Stimulated activated CD8-positive, alpha-beta memory T cell treated with anti-CD3 and anti-CD28 coated beads, Interleukin-7, amount 100 ng/mL, for 48 hours (primary cell): ENCODE measurements at regions not wholly inside any gene's neighbourhood (a gene's known extent, or its start where the extent isn't known, plus 50 kb on each side); places are given as distances from the start of the nearest gene placed in this dataset.
"Not testable (repeated sequence)": the region's sequence is repeated elsewhere in the genome, so short reads cannot be mapped to it uniquely, and the experiment has no call there.

Experiments
- DNase-seq, 2 donors: peaks; one replicate each; pipeline ENCODE4 v3.0.0-alpha.2; 2020; ENCODE audit warnings: low read depth in 1 of 2; ENCODE audit errors: extremely low read depth in 1 of 2

DNA sequence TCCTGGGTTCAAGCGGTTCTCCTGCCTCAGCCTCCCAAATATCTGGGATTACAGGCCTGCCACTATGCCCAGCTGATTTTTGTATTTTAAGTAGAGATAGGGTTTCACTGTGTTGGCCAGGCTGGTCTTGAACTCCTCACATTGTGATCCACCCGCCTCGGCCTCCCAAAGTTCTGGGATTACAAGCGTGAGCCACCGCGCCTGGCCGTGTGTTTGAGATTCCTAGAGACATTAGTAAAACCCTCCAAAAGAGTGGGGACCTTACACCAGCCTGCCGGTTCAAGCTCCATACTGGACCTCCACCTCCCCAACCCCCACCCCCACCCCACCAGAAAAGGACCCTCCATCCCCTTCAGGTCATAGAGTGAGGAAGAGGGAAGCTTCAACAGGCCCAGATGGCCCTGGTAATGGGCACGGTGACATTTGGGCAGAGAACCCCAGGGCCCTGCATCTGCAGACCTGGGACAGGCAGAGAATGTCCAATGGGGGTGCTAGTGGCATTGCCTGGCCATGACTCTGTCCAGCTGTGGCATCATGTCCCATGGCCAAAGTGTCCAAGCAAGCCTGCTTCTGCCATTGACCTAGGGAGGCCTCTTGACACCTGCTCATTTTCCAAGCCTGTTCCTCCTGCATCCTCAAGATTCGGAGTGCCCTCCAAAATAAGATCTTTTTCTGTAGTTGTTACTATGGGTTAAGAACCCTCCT, 108.9 kb upstream of the KLF13 start:
- no peak for DNase-seq

GRCh38 chr15:31219221-31219620, 107.4 kb upstream of the KLF13 start:
- no peak for DNase-seq

DNA sequence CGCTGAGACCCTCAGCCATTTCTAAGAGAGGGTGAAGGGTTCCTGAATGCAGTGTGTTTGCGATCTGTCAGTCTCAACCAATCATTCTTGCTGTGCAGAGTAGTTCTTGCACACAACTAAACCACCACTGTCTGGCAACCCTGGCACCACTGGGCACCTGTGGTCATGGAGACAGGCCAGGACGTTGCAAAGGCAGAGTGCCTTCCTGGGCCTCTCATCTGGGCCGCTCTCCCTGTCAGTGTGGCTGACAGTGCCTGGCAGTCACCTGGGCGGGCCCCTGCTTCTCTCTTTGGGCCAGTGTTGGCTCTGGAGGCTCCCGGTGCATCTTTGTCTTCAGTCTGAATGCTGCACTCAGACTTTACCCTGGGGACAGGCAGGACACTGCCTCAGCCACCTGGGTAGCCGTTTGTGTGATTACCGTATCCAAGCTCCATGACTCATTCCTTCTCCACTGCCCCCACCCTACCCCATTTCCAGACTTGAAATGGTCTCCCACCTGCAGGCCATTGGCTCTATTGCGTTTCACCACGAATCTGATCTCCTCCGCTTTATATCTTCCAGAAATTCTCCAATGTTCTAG, 104.6 kb upstream of the KLF13 start:
- no peak for DNase-seq

- DNase-seq, result no peak
Observed at GRCh38 chr15:31222773-31223341, 103.8 kb upstream of the KLF13 start.

GRCh38 chr15:31223478-31224350, 102.9 kb upstream of the KLF13 start:
- DNase-seq, result no peak

DNA sequence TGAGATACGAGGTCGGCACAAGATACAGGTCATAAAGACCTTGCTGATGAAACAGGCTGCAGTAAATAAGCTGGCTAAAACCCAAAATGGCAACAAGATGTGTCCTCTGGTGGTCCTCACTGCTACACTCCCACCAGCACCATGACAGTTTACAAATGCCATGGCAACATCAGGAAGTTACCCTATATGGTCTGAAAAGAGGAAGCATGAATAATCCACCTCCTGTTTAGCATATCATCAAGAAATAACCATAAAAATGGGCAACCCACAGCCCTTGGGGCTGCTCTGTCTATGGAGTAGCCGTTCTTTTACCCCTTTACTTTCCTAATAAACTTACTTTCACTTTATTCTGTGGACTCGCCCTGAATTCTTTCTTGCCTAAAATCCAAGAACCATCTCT, 102.0 kb upstream of the KLF13 start:
- not testable (repeated sequence) for DNase-seq

DNA sequence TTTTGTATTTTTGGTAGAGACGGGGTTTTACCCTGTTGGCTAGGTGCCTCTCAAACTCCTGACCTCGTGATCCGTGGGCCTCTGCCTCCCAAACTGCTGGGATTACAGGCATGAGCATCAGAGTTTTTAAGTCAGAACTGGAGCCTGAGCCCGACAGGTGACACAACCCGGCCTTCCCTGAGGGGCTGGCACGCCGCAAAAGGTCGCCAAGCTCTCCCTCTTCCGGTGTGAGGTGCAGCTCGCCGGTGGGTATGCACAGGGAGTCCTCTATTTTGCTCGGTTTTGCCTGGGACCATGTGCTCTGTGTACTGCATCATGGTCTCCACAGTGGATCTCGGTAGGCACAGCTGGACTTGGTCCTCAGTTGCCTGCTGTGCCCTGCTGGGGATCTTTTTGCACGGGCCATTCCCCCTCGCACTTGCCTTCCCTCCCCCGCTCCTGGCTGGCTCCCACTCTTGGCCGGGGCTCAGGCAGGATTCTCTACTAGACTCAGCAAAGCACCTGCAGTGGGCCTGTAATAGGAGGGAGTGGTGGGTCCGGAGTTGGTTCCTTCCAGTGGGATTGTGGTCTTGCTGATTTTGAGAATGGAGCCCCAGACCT, 101.2 kb upstream of the KLF13 start:
- no peak for DNase-seq

DNA sequence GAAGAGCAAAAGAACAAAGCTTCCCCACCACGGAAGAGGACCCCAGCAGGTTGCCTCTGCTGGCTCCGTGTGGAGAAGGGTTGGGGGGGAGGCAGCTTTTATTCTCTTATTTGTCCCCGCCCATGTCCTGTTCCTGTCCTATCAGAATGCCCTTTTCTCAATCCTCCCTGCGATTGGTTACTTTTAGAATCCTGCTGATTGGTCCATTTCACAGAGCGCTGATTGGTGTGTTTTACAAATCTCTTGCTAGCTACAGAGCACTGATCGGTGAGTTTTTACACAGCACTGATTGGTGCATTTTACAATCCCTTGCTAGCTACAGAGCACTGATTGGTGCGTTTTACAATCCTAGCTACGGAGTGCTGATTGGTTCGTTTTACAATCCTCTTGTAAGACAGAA, 100.6 kb upstream of the KLF13 start:
- no peak for DNase-seq

DNA sequence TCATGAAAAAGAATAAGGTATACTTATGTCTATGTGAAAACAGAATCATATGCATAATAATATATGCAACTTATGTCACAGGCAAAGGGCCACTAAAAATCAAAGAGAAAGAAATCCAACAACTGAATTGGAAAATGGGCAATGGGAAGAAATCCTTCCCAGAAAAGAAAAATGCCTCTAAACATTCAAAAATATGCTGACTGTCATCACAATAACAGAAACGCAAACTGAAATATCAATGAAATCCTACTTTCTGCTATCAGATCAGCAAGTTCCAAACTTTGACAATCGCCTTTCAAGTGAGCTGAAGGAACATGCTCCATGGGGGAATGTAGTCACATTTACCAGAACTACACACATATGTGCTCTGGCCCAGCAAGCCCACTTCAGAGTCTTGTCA, 99.4 kb upstream of the KLF13 start:
- DNase-seq, result no peak

GRCh38 chr15:31228011-31228484, 98.6 kb upstream of the KLF13 start:
- no peak for DNase-seq

GRCh38 chr15:31228980-31229826, 97.4 kb upstream of the KLF13 start:
- DNase-seq, result no peak

GRCh38 chr15:31230630-31231485, 95.8 kb upstream of the KLF13 start:
- no peak for DNase-seq

GRCh38 chr15:31234815-31235214, 91.8 kb upstream of the KLF13 start:
- DNase-seq, result no peak

- DNase-seq, result no peak
Observed at GRCh38 chr15:31235311-31236183, 91.1 kb upstream of the KLF13 start.

DNA sequence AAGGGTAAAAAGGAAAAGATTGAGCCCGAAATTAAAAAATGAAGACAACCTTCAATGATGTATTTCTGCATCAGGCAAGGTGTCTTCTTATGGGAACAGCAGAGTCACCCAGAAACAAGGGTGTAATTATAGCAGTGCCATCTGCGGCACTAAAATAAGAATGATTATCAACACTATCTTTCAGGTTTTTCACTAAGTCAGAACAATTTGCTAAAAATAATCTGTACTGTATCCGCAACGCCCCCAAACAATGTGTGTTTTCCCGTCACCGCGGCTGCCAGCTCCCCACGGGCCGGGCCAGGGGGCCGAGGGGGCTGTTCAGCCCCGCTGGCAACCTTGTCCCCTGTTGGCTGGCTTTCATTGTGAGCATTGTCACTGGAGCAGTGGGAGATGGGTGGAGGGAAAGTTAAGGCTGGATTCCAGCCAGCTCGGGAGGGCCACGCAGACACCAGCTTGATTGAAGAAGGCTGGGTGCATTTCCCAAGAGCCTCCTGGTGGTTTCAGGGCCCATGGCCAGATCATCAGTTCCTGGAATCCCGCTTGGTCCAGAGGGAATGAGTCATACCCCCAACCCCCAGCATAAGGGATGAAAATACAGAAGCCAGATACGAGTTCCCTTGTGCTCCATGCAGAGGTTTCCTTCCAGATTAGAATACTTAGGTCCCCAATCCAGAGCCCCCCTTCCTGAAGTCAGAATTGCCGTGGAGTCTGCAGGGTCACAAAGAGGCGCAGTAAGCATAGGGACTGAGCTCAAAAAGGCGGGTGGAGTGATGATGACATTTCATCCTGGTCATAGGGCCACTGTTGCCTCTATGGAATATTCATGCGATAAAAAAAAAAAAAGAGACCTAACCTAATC, 90.2 kb upstream of the KLF13 start:
- DNase-seq, result no peak

DNA sequence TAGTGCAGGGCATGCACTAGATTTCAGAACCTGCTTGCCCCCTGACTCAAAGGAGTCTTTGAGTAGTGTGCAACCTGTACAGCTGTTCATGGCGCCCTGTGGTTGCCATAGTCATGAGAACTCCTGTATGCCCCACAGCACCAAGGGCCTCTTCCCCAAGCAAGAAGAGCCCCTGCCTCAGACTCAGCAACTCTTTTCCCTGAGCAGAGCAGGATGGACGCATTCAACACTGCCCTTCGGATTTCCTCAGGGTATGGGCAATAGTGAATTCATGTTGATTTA, 89.7 kb upstream of the KLF13 start:
- DNase-seq, result no peak

- no peak for DNase-seq
Observed at GRCh38 chr15:31238906-31239305, 87.7 kb upstream of the KLF13 start.

DNA sequence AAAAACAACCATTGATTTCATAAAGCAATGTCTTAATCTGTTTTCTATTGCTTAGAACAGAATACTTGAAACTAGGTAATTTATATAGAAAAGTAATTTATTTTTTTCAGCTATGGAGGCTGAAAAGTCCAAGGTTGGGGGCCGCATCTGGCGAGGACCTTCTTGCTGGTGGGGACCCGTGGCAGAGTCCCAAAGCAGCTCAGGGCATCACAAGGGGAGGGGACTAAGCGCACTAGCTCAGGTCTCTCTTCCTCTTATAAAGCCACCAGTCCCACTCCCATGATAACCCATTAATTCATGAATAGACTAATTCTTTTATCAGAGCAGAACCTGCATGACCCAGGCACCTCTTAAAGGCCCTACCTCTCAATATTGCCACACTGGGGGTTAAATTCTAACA, 87.2 kb upstream of the KLF13 start:
- DNase-seq, result no peak
